Erythroblast (primary cell): ENCODE measurements at regions not wholly inside any gene's neighbourhood (a gene's known extent, or its start where the extent isn't known, plus 50 kb on each side); places are given as distances from the start of the nearest gene placed in this dataset.

Experiments used
- GATA1 ChIP-seq: IDR thresholded peaks from 2 replicates; pipeline ENCODE4 v1.6.1; 2011; ENCODE audit warnings: low read depth, mild to moderate bottlenecking, control low read depth, low read length, moderate library complexity
- POLR2A ChIP-seq: IDR thresholded peaks from 2 replicates; pipeline ENCODE4 v1.6.1; 2011; ENCODE audit warnings: mild to moderate bottlenecking, low read length

DNA sequence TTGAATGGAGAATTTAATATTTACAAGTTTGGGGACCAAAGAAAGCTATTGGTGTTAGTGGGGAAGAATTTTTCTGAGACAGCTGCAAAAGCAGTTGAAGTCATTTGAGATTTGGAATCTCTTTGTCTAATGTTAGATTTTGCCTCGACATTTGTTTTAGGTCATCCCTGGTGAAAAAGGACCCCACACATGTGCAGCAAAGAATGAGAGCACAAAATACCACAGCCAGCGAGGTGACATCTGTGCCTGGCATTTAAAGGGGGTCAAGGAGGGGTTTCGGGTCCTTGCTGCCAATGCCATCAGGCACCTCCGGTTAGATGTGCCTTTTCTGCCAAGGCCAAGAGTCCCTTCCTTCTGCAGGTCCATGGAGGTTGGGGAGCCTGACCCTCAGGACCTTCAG lies 173.3 kb downstream of the TRIB2 start:
- TF ChIP-seq POLR2A, result no peak
- TF ChIP-seq GATA1, result no peak
